ENCODE measurements at regions not wholly inside any gene's neighbourhood (a gene's known extent, or its start where the extent isn't known, plus 50 kb on each side); places are given as distances from the start of the nearest gene placed in this dataset.
A peak's percentile ranks its signal among the peaks of the same experiment; 100 is the strongest.

DNA sequence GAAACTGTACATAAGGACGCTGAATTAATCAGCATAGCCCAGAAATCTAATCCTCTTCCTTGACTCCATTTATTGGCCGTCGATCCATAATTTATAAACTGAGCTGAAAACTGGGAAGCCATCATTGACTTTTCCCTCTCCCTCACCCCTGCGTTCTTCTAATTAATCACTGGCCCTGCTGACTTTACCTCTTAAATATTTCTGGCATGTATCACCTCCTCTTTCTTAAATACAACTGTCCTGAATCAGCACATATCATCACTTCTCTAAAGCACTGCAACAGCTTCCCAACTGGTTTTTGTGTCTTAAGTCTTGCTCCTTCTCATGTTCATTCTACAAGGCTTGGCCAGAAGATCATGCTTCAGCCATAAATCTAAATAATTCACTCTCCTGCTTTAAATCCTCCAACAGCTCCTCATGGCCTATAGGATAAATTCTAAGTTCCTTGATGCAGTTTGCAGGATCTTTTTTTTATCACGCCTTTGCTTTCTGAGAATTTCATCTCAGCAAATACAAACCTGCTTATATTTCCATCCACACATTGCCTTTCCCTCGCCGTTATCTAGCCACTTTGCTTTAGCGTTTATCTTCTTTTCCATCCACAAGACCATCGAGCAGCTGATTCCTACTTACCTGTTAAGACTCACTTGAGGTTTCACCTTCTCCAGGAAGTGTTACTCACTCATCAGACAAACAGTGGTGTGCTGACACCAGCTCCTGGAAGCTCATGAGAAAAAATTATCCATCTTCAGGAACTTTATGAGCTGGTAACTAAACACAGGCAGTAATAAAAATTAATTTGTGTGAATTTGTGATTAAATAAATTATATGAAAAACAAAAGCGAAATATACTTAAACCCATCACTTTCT, 295.6 kb upstream of the FLRT2 start:
- 87 to 88% methylated on average over 10 of the region's 10 CpGs for WGBS, 2 donors
- Histone ChIP-seq H3K4me3 (replicated peaks in 1 of 3) (no peak overlapping the region), H3K27me3 (no peaks in the 10 kb centered on the region), H3K36me3 (no peaks in the 10 kb centered on the region), H3K27ac (no peak overlapping the region), H3K9me3 (no peaks in the 10 kb centered on the region), H3K4me1 (no peaks in the 10 kb centered on the region)
- no peak for DNase-seq
- intact Hi-C loops (cut with DNase I) = no loop called here
- TF ChIP-seq, protein P1, sequence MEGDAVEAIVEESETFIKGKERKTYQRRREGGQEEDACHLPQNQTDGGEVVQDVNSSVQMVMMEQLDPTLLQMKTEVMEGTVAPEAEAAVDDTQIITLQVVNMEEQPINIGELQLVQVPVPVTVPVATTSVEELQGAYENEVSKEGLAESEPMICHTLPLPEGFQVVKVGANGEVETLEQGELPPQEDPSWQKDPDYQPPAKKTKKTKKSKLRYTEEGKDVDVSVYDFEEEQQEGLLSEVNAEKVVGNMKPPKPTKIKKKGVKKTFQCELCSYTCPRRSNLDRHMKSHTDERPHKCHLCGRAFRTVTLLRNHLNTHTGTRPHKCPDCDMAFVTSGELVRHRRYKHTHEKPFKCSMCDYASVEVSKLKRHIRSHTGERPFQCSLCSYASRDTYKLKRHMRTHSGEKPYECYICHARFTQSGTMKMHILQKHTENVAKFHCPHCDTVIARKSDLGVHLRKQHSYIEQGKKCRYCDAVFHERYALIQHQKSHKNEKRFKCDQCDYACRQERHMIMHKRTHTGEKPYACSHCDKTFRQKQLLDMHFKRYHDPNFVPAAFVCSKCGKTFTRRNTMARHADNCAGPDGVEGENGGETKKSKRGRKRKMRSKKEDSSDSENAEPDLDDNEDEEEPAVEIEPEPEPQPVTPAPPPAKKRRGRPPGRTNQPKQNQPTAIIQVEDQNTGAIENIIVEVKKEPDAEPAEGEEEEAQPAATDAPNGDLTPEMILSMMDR (IDR thresholded peaks at IDR 0.05) = no peak
- no peak for TF ChIP-seq POLR2A (IDR thresholded peaks at IDR 0.05)

DNA sequence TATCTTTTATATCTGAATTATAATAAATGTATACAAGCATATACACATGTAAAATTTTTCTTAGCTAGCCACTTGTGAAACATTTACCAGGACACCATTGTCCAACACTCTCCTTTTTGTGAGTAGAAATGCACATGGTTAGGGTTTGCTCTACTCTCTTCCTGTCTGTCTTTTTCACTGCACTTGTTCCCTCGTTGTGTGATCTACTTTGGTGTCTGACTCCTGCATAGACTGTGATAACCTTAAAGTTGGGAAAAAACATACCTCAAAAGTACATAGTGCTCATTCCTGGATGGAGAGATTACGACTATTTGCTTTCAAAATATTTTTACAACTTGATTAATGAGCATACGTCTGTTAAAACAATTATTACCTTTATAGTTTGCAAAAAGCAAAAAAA, 294.1 kb upstream of the FLRT2 start:
- WGBS, 2 donors = 74 to 77% methylated on average over 3 of the region's 3 CpGs
- no peaks in the 10 kb centered on the region for H3K27me3 ChIP-seq
- TF ChIP-seq, protein P1 (IDR thresholded peaks at IDR 0.05) = no peak
- TF ChIP-seq POLR2A (IDR thresholded peaks at IDR 0.05) = no peak
- DNase-seq = no peak
- no peak overlapping the region for H3K4me3 ChIP-seq (replicated peaks in 1 of 3)
- peaks cover 0 to 3% of the 10 kb centered on the region in 2 donors for H3K4me1 ChIP-seq
- no peaks in the 10 kb centered on the region for H3K9me3 ChIP-seq
- H3K36me3 ChIP-seq = no peaks in the 10 kb centered on the region
- intact Hi-C loops (cut with DNase I) = no loop called here
- H3K27ac ChIP-seq = no peak overlapping the region

DNA sequence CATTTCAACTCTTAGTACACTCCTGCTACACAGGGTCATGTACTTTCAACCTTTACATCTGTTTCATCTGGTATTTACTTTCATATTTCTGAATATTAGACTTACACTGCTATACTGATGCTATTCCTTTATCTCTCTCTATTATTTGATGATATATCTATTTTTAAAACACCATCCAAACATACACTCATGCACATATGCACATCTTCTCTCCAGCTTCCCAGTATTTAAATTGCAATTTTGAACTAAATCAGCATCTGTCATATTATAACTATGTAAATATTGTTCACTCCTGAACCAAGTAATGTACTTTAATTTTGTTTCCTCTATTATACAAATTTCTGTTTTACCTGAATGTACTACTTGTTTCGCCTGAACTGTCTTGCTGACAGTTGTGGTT, 293.6 kb upstream of the FLRT2 start:
- Histone ChIP-seq H3K4me1 (peaks cover 2 to 7% of the 10 kb centered on the region in 2 donors), H3K36me3 (no peaks in the 10 kb centered on the region), H3K27me3 (no peaks in the 10 kb centered on the region), H3K9me3 (no peaks in the 10 kb centered on the region), H3K27ac (no peak overlapping the region), H3K4me3 (replicated peaks in 1 of 3) (no peak overlapping the region)
- TF ChIP-seq, protein P1 (IDR thresholded peaks at IDR 0.05) = no peak
- TF ChIP-seq POLR2A (IDR thresholded peaks at IDR 0.05) = no peak
- intact Hi-C loops (cut with DNase I) = no loop called here
- 92% methylated on average over 1 of the region's 1 CpG for WGBS, 2 donors
- no peak for DNase-seq

DNA sequence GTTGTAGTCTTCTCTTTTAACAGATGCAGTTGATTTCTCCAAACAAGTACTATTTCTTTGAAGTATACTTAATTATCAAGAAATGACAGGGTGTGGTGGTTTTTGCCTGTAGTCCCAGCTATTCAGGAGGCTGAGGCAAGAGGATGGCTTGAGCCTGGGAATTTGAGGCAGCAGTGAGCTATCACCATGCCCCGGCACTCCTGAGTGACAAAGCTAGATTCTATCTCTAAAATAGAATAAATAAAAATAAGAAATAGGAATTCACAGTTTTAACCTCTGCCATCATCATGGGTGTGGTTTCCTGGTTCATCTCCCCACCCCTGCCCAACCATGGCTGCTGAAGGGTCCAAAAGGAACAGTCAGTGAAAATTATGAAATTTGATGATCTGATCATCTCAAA, 290.2 kb upstream of the FLRT2 start:
- DNase-seq = no peak
- Histone ChIP-seq H3K27me3 (no peaks in the 10 kb centered on the region), H3K27ac (no peak overlapping the region), H3K4me1 (peaks cover 7% of the 10 kb centered on the region in 2 donors), H3K36me3 (no peaks in the 10 kb centered on the region), H3K4me3 (replicated peaks in 1 of 3) (no peak overlapping the region), H3K9me3 (no peaks in the 10 kb centered on the region)
- TF ChIP-seq POLR2A (IDR thresholded peaks at IDR 0.05) = no peak
- TF ChIP-seq, protein P1 (IDR thresholded peaks at IDR 0.05) = no peak
- intact Hi-C loops (cut with DNase I) = no loop called here
- WGBS, 2 donors = 67 to 81% methylated on average over 1 of the region's 1 CpG

DNA sequence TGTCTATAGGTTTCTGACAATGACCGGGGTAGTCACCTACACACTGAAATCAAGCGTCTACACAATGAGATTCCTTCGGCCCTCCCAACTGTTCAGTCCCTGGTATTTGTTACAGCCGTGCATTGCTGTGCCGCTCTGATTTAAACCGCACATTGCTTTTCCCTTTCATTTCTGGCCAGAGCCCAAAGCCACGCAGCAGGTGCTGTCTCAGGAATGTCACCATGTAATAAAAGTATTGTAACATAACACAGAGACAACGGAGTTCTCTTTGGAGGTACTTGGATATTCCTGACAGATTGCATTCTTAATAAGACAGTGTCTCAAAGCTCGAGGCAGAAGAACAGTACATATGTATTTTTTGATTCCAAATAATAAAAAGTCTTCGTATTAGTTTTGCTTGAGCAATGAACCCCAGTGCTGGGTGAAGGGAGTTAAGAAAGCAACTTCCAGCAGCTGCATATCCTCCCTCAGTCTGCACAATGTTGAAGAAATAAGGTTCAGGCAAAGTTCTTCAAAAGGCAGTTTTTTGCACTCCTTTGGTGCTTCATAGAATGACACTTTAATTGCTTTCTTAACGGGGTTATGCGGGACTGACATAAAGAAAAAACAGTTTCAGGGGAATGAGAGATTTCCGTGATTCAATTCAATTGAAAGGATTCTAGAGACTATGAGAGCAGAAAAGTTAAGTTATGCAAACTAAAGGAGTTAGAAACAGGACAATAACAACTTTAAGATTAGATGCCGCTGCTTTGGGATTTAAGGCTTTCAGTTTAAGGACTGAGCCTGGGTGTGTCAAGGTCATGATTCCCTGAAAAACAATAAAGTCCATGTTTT, 288.7 kb upstream of the FLRT2 start:
- H3K4me3 ChIP-seq (replicated peaks in 1 of 3) = no peak overlapping the region
- H3K27me3 ChIP-seq = no peaks in the 10 kb centered on the region
- DNase-seq = peak; percentile 22 to 31
- WGBS, 2 donors = 42 to 47% methylated on average over 14 of the region's 14 CpGs
- no peaks in the 10 kb centered on the region for H3K9me3 ChIP-seq
- TF ChIP-seq, protein P1 (IDR thresholded peaks at IDR 0.05) = no peak
- TF ChIP-seq POLR2A (IDR thresholded peaks at IDR 0.05) = no peak
- H3K27ac ChIP-seq = no peak overlapping the region
- H3K36me3 ChIP-seq = no peaks in the 10 kb centered on the region
- intact Hi-C loops (cut with DNase I) = no loop called here
- H3K4me1 ChIP-seq = peaks cover 7% of the 10 kb centered on the region in 2 donors
